BLaER1 (cell line): ENCODE measurements at regions not wholly inside any gene's neighbourhood (a gene's known extent, or its start where the extent isn't known, plus 50 kb on each side); places are given as distances from the start of the nearest gene placed in this dataset.

Source experiments
- H3K27ac ChIP-seq: shearing (Covaris generic); formaldehyde crosslinking; 2 replicates; pipeline ENCODE4 v1.8.1; 2022
- H3K27me3 ChIP-seq: shearing (Covaris generic); formaldehyde crosslinking; 2 replicates; pipeline ENCODE4 v1.8.1; 2022
- H3K36me3 ChIP-seq: shearing (Covaris generic); formaldehyde crosslinking; 2 replicates; pipeline ENCODE4 v1.8.1; 2022
- H3K4me1 ChIP-seq: shearing (Covaris generic); formaldehyde crosslinking; 2 replicates; pipeline ENCODE4 v1.8.1; 2022
- H3K4me2 ChIP-seq: shearing (Covaris generic); formaldehyde crosslinking; 2 replicates; pipeline ENCODE4 v1.8.1; 2022
- H3K4me3 ChIP-seq: shearing (Covaris generic); formaldehyde crosslinking; 2 replicates; pipeline ENCODE4 v1.8.1; 2022
- H3K9ac ChIP-seq: shearing (Covaris generic); formaldehyde crosslinking; 2 replicates; pipeline ENCODE4 v1.8.1; 2022
- H3K9me3 ChIP-seq: shearing (Covaris generic); formaldehyde crosslinking; 2 replicates; pipeline ENCODE4 v1.8.1; 2022
- H4K20me1 ChIP-seq: shearing (Covaris generic); formaldehyde crosslinking; 2 replicates; pipeline ENCODE4 v1.8.1; 2022
- Cebpa-rat ChIP-seq: shearing (Covaris generic); IDR thresholded peaks from 2 replicates; pipeline ENCODE4 v1.8.1; 2022

DNA sequence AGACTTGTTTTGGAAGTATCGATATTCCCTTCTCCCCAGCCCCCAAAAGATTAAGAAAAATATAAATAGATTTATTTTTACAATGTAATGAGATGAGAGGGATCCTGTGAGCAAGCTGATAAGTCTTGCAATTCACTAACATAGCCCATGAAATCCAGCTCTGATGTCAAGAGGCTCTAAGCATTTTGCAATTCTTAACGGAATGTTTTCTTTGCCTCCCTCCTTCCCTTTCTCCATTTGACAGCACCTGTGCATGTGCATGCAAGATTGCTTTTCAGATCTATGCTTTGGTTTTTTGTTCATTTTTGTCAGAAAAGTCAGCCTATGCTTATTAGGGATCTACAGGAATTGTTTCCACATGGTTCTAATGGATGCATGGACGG is 169.9 kb downstream of the SLIT2 start:
- no peaks in the 10 kb centered on the region for H3K36me3 ChIP-seq
- no peaks in the 10 kb centered on the region for H3K27me3 ChIP-seq
- no peaks in the 10 kb centered on the region for H3K9me3 ChIP-seq
- H3K4me1 ChIP-seq, result peaks cover 4% of the 10 kb centered on the region; the same call in 1 of the 2 replicates
- no peak for TF ChIP-seq Cebpa-rat
- H4K20me1 ChIP-seq, result no peaks in the 10 kb centered on the region
- H3K4me3 ChIP-seq, result no peak overlapping the region
- H3K9ac ChIP-seq, result no peak overlapping the region
- no peak overlapping the region for H3K4me2 ChIP-seq
- no peak overlapping the region for H3K27ac ChIP-seq

DNA sequence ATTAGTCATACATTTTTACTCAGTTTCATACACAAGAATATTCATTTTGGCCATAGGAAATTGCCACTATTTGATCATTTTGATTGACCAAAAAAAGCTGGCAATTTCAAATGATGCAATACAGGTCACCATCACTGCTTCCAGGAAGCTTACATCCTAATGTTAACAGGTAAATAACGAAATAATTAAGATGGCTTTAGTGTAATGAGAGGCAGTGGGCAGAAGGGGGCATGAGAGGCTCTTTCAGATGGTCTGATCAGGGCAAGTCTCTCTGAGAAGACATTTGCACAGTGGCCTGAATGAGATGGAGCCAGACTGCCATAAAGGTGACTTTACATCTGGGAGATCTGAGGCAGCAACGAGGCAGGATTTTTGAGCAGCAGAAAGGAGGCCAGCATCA is 170.7 kb downstream of the SLIT2 start:
- Histone ChIP-seq H3K4me2 (no peak overlapping the region), H3K4me1 (no peaks in the 10 kb centered on the region), H4K20me1 (no peaks in the 10 kb centered on the region), H3K4me3 (no peak overlapping the region), H3K27me3 (no peaks in the 10 kb centered on the region), H3K9ac (no peak overlapping the region), H3K36me3 (no peaks in the 10 kb centered on the region), H3K27ac (no peak overlapping the region), H3K9me3 (no peaks in the 10 kb centered on the region)
- TF ChIP-seq Cebpa-rat, result no peak

DNA sequence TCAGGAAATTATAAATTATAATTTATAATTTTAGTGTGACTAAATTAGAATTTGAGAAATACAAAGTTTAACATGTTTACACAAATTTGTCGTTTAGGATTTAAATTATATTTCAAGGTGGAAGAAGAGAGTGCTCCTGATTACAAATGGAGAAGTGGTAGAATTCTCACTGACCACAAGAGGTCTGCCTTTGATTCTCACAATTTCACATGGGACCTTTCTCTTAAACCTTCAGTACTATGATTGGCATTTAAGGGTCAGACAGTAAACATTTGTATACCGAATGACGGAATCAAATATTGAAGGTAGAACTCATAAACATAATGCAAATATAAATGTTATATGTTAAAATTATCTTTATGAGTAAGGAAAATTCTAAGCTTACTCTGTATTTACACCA is 171.7 kb downstream of the SLIT2 start:
- no peak for TF ChIP-seq Cebpa-rat
- Histone ChIP-seq H4K20me1 (no peaks in the 10 kb centered on the region), H3K4me1 (no peaks in the 10 kb centered on the region), H3K27ac (no peak overlapping the region), H3K36me3 (no peaks in the 10 kb centered on the region), H3K9ac (no peak overlapping the region), H3K4me2 (no peak overlapping the region), H3K27me3 (no peaks in the 10 kb centered on the region), H3K9me3 (no peaks in the 10 kb centered on the region), H3K4me3 (no peak overlapping the region)

DNA sequence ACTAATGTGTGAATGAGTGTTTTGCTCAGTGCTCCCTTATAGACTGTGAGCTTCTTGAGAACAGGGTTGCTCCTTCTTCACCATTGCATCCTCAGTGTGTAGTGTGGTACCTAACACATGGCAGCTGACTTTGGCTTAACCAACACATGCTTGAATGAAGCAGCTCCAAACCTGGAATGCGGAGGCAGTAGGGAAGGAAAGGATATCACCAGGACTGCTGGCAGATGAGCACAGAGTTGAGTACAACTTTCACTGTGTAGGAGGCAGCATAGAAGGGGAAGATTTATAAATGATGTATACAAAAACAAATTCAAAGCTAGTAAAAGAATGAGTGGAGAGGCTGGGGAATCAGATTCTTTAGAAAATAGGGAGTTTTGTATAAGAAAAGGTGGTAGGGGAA is 174.3 kb downstream of the SLIT2 start:
- Histone ChIP-seq H3K27me3 (no peaks in the 10 kb centered on the region), H3K4me3 (no peak overlapping the region), H3K27ac (no peak overlapping the region), H3K9ac (no peak overlapping the region), H3K4me1 (no peaks in the 10 kb centered on the region), H3K9me3 (no peaks in the 10 kb centered on the region), H4K20me1 (no peaks in the 10 kb centered on the region), H3K36me3 (no peaks in the 10 kb centered on the region), H3K4me2 (no peak overlapping the region)
- TF ChIP-seq Cebpa-rat, result no peak

DNA sequence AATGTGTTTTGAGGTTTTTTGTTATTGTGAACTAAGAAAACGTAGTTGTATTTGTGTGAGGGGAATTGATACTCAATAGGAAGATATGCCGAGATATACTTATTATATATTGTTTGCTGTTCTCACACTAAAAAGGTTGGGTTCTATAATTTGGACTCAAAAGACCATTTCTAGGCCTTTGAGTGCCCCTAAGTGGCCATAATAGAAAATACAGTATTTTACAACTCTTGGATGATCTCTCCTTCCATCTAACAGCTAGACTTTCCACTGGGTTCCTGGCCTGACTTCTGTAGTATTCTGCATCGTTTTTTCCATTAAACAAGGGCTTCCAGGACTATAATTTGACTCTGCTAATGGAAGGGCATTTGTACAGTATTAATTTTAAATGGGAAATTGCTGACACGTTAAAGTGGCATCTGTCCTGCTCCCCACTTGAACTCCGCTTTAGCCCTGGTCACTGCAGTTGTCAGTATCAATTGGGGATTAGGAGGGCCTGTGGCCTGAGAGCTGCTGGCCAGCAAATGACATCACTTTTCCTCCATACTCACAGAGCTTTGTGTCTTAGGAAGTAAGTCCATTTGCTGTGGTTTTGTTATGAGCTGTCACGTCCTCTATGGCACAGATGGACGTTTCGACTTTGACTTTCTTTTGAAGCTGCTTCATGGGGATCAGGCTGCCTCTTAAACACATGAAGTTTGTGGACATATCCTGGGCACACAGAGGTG is 176.9 kb downstream of the SLIT2 start:
- Histone ChIP-seq H3K4me1 (no peaks in the 10 kb centered on the region), H3K36me3 (no peaks in the 10 kb centered on the region), H3K4me3 (no peak overlapping the region), H4K20me1 (no peaks in the 10 kb centered on the region), H3K4me2 (no peak overlapping the region), H3K9me3 (no peaks in the 10 kb centered on the region), H3K27ac (no peak overlapping the region), H3K9ac (no peak overlapping the region), H3K27me3 (no peaks in the 10 kb centered on the region)
- TF ChIP-seq Cebpa-rat, result no peak

DNA sequence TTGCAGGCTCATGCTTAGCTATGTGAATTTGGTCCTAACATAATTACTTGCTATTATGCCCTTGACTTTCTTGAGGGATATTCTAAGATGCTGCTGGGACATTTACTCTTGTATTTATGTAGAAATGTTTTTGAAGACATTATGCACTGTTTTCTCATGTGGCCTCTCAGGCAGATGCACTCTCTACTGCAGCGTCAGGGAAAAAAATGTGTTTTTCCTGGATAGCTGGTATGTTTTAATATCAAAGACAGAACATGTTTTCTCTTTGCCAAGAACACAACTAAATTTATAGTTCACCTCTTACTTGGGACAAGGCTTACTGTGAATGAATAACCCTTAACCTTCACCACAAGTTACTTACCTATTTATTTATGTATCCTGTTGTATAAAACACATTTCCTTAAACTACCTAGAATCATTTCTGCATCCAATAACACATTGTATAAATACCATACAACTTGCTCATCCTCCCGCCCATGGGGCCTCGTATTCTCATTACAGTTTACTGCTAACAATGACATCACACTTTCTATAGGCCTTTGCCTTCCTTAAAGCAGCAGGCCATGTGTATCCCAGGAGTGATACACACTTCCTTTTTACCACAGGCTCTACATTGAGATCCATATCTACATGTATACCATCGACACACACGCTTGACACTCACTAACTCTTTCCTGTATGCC is 178.7 kb downstream of the SLIT2 start:
- H3K27ac ChIP-seq, result no peak overlapping the region
- no peaks in the 10 kb centered on the region for H3K36me3 ChIP-seq
- H3K4me2 ChIP-seq, result no peak overlapping the region
- H3K9me3 ChIP-seq, result no peaks in the 10 kb centered on the region
- H3K27me3 ChIP-seq, result no peaks in the 10 kb centered on the region
- H3K4me3 ChIP-seq, result no peak overlapping the region
- H4K20me1 ChIP-seq, result no peaks in the 10 kb centered on the region
- H3K9ac ChIP-seq, result no peak overlapping the region
- H3K4me1 ChIP-seq, result no peaks in the 10 kb centered on the region
- TF ChIP-seq Cebpa-rat, result no peak

DNA sequence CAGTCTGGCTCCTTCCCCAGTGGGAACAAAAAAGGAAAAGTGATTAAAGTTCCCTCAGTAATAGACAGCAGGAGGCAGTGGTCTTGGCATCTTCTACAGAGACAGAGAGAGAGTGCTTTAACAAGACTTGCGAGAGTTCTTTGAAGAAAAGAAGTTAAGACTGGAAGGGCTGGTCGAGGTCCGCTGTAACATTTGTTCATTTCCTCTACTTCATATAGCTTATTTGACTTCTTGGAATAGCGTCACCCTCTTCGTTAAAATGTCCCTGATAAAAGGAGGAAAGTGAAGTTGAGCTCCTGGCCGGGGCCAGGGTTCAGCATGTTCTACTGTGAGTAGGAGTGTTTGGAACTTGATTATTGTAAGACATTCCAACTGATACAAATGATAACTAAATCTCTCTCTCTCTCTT is 179.8 kb downstream of the SLIT2 start:
- no peak for TF ChIP-seq Cebpa-rat
- H4K20me1 ChIP-seq, result no peaks in the 10 kb centered on the region
- H3K4me3 ChIP-seq, result no peak overlapping the region
- H3K36me3 ChIP-seq, result no peaks in the 10 kb centered on the region
- H3K27ac ChIP-seq, result no peak overlapping the region
- H3K9me3 ChIP-seq, result no peaks in the 10 kb centered on the region
- no peaks in the 10 kb centered on the region for H3K27me3 ChIP-seq
- no peak overlapping the region for H3K4me2 ChIP-seq
- no peaks in the 10 kb centered on the region for H3K4me1 ChIP-seq
- no peak overlapping the region for H3K9ac ChIP-seq

DNA sequence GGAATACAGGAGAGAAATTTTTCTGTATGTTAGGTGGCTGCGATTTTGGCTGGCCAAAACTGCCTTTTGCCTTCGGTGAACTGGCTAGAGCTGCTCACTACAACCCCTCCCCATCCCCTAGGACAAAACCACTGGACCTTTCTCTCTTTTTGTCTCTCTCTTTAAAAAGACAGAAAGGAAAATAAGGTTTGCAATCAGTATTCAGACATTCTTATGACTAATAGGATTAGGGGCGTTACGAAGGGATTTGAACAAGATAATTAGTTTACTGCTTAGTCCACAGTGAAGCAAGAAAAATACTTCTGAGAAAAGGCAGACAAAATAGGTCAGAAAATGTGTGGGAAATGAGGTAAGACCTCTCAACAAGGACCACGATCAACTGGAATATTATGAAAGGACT is 180.4 kb downstream of the SLIT2 start:
- Histone ChIP-seq H3K9ac (no peak overlapping the region), H3K4me2 (no peak overlapping the region), H3K27me3 (no peaks in the 10 kb centered on the region), H4K20me1 (no peaks in the 10 kb centered on the region), H3K4me1 (no peaks in the 10 kb centered on the region), H3K9me3 (no peaks in the 10 kb centered on the region), H3K27ac (no peak overlapping the region), H3K4me3 (no peak overlapping the region), H3K36me3 (no peaks in the 10 kb centered on the region)
- TF ChIP-seq Cebpa-rat, result no peak

DNA sequence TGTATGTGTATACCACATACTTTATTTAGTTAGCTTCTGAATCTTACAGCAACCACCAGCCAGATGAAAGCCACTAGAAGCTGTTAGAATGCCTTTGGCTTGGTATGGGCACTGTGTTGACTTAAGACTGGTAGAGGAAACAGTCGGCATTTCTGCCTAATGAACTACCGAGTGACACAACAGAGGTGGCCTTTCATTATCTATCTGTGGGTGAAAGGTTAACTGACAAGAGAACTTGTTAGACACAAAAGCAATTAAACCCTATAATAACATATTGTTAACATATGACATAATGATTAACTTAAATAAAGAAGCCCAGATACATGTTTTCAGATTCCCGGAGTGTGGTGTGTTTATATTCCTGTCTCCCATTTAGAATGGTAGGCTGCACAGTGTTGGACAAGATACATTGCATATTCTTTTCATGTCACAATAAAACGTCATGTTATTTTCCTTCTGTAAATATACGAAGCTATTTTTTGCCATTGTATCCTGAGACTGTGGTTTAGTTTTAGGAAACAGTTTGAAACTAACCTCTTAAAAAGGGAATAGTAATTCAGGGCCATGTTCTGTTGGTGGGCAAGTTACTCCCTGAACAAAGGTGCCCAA is 181.5 kb downstream of the SLIT2 start:
- H3K4me1 ChIP-seq, result no peaks in the 10 kb centered on the region
- no peak for TF ChIP-seq Cebpa-rat
- H3K9ac ChIP-seq, result no peak overlapping the region
- no peak overlapping the region for H3K4me2 ChIP-seq
- no peak overlapping the region for H3K27ac ChIP-seq
- H3K27me3 ChIP-seq, result no peaks in the 10 kb centered on the region
- no peak overlapping the region for H3K4me3 ChIP-seq
- no peaks in the 10 kb centered on the region for H3K9me3 ChIP-seq
- no peaks in the 10 kb centered on the region for H4K20me1 ChIP-seq
- H3K36me3 ChIP-seq, result no peaks in the 10 kb centered on the region

DNA sequence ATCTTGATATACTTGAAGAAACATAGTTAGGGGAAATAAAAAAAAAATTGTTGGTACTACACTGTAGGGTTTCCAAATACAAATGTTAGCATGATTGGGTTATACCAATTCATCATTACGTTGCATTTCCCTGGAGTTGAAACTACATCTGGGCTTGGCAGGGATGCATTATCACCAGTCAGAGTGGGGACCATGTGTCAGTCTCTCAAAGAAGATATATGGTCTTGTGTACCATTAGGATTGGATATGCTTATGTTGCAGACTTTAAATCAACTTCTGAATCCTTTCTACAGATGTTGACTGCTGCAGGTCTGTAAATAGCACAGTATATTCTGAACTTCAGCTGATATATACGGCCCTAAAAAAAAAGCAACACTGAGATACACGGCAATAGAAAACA is 188.5 kb downstream of the SLIT2 start:
- Histone ChIP-seq H3K4me2 (no peak overlapping the region), H3K36me3 (no peaks in the 10 kb centered on the region), H3K9me3 (no peaks in the 10 kb centered on the region), H3K4me1 (no peaks in the 10 kb centered on the region), H3K9ac (no peak overlapping the region), H4K20me1 (no peaks in the 10 kb centered on the region), H3K4me3 (no peak overlapping the region), H3K27ac (no peak overlapping the region), H3K27me3 (no peaks in the 10 kb centered on the region)
- no peak for TF ChIP-seq Cebpa-rat
